CD4-positive, alpha-beta T cell treated with Interleukin-6 for 4 hours (primary cell): ENCODE measurements at regions not wholly inside any gene's neighbourhood (a gene's known extent, or its start where the extent isn't known, plus 50 kb on each side); places are given as distances from the start of the nearest gene placed in this dataset.

Experiments
- DNase-seq: peaks from one replicate; pipeline ENCODE4 v3.0.0-alpha.2; 2020; ENCODE audit warnings: mixed read lengths

DNA sequence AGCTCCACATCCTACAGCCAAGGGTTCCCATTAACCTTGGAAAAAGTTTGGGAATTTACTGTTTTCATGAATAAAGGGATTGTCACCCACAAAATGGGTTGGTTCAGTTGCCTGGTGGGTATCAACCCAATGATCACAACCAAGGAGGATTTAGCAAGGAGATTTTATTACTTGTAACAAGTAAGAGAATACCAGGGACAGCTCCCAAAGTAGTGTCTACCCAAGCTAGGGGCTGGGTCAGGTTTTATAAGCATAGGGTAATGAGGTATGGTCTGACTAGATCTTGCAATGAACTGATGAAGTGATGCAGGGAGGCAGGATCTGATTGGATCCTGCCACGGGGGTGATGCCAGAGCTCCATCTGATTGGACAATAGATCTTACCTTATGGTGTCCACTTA, 681.8 kb downstream of the SLC4A3 start:
- no peak for DNase-seq

DNA sequence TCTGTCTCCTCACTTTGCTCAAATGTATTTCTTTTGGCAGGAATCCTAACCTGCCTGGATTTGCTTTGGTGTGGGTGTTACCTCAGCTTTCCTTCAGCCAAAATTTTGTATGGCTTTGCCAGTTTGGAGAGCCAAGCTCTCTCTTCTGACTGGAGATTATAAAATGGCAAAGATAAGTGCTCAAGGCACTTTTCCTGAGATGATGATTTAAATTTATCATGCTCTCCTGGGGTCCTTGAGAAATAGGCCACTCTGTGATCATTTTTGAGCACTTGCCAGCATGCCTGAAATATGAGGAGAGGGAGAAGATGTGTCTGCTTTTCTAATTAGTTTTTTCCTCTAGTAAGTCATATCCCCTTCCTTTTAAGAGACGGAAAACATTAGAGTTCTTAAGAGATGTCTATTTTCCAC, 683.0 kb downstream of the SLC4A3 start:
- no peak for DNase-seq

DNA sequence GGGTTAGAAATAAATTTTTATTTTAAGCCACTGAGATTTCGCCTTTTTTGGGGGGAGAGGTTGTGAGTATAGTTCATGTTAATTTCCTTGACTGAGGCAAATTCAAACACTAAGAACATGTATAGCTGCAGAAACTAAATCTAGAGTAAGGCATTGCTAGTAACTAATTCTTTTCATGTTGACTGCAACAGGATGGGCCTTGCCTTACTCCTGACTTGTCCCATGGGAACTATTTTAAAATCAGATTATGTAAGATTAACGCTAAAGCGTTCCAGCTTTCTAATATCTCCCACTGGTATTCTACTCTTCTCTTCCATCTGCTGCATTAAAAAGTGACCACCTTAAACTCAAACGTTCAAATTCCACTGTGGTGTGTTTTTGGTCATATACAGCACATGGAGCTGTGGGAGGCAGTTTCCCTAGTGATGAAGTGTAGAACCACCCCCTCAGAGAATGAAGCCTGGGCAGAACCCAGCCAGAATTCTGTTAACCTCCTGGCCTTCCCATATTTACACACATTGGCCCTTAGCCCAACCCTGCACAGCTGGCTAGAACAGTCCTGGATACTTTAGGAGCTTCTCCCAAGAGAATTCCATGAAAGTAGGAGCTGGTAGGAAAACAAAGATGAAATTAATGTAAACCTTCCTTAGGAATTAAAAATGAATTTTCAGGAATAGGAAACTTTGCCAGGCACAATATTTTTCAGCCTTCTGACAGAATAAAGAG, 687.8 kb downstream of the SLC4A3 start:
- DNase-seq = no peak

DNA sequence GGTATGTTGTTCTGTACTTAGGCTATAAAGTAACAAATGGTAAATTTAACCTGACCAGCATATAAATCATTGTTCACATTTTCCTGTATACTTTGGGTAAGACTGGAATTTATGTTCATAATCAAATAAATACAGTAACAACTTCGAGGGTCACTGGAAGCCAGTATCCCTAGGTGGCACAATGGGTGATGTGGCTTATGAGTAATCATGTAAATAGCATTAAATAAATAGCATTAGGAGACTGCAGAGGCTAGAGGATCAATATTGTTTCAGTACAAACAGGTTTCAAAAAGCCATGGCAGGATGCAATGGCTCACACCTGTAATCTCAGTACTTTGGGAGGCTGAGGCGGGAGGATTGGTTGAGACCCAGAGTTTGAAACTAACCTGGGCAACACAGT, 690.6 kb downstream of the SLC4A3 start:
- DNase-seq = no peak

DNA sequence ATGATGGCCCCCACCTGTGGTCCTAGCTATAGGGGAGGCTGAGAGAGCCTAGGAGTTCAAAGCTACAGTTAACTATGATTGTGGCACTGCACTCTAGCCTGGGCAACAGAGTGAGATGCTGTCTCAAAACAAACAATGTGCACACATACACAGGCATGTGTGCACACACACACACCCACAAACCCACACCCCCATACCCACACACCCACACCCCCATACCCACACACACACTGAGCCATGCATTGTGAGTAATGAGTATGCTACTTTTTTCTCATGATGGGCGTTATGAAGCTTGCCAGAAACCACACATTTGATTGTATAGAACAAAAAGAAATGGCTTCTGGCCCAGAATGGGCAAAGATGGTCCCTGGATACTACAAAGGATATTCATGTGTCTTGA, 691.1 kb downstream of the SLC4A3 start:
- no peak for DNase-seq

DNA sequence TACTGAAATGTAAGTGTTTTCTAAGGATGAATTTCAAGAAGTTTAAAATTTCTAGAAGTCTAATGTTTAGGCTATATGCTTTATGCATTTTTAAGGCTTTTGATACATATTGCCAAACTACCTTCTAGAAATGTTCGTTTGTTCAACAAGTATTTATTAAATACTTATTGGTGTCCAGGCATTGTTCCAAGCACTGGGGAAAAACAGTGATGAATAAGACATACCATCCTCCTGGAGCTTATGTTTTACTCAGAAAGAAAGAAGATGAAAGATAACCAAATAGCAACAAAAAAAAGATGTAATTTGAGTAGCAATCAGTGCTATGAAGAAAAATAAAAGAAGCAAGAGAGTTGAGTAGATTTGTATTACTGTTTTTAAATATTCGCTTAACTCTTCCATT, 692.9 kb downstream of the SLC4A3 start:
- no peak for DNase-seq

DNA sequence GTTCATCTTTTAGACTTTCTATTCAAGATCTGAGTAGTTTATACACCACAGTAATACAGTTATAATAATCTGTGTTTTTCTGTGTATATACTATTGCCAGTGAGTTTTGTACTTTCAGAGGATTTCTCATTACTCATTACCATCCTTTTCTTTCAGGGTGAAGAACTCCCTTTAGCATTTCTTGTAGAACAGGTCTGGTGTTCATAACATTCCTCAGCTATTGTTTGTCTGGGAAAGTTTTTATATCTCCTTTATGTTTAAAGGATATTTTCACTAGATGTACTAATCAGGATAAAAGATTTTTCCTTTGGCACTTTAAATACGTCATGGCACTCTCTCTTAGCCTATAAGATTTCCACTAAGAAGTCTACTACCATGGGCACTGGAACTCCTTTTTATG, 705.5 kb downstream of the SLC4A3 start:
- DNase-seq = no peak

DNA sequence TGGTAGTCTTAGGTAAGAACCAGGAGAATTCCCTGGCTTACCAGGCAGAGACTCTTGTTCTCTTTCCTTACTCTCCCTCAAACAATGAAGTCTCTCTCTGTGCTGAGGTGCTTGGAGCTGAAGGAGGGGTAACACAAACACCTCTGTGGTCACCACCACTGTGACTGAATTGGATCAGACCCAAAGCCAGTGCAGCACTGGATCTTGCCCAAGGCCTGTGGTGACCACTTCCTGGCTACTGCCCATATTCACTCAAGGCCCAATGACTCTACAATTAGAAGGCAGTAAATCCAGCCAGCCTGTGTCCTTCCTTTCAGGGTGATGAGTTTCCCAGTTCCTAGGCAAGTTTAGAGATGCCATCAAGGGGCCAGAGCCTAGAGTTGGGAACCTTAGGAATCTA, 706.8 kb downstream of the SLC4A3 start:
- DNase-seq = no peak

DNA sequence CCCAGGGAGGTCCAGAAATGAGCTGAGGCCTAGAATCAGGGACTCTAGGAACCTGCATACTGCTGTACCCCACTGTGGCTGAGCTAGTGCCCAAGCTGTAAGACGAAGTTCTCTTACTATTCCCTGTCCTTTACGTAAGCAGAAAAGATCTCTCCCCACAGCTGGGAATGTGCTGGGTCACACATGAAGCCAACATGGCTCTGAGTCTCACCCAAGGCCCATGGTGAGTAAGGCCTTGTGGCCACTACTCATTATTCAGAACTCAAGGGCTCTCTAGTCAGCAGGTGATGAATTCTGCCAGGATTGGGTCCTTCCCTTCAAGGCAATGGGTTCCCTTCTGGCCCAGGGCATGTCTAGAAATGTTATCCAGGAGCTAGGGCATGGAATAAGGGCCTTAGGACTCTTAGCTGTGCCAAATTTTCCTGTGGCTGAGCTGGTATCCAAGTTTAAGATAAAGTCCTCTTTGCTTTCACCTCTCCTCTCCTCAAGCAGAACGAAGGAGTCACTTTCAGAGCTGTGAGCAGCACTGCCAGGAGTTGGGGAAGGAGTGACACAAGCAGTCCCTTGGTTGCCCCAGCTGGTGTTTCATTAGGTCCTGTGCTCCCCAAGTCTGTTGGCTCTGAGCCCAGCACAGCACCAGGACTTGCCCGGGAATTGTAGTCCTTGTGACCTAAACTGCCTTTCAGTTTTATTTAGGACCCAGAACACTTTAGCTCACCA, 707.6 kb downstream of the SLC4A3 start:
- DNase-seq = no peak

DNA sequence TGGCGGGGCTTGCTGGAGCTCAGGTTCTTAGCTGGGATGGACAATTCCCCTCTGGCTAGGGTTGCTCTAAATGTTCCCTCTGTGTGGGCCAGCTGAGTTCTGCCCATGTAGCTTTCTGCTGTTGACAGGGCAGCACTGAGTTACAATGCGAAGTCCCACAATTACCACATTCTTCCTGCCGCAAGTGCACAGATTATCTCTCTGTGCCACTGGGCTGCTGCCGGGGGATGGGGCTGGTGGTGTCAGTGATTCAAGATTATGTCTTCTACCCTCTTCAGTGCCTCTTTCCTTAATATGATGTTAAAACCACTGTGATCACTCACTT, 708.1 kb downstream of the SLC4A3 start:
- DNase-seq = no peak

DNA sequence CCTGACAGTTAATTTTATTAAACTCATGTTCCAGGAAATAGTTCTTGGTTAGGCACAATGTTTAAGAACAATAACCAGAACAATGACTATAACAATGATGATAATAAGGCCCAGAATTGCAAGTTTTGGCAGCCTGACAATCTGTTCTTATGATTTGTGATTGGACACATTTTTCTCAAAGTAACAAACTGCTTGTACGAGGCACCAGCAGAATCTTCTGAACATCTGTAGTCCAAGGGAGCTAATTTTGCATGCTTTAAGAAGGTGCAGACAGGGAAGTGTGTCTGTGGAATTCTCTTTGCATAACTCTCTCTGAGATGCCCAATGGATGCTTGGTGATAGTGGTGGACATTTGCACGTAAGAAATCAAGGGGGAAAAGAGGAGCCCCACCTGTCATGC, 709.3 kb downstream of the SLC4A3 start:
- DNase-seq = no peak

DNA sequence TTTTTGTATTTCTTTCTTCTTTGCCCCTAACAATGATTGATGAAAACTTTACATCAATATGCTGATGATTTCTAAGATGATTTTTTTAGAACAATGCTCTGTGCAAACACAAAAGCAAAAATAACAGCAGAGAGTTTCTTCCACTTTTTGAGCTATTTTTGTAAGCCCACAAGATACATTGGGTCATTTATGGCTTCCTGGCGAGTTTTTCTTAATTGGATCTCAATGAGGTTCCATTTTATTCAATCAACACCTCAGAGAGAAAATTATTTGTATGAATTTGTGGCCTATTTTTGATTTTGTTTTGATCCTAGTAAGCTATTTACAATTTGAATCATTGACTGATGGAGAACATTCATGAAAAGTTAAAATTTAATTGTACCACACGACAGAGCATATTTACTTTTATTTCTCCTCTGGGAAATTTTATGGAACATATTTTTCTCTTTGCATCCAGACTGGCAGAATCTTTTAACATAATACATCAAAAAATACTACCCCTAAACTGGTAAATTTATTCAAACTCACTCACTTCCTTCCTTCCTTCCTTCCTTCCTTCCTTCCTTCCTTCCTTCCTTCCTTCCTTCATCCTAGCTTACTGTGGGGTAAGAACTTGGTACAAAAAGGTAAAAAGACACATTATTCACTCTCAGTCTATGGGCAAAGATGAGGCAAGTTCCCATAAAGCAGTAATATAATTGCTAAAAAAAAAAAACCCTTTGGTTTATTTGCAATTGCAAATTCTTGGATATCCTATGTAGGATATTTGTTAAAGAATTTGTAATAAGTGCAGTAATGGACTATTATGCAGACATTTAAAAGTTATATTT, 710.4 kb downstream of the SLC4A3 start:
- no peak for DNase-seq

DNA sequence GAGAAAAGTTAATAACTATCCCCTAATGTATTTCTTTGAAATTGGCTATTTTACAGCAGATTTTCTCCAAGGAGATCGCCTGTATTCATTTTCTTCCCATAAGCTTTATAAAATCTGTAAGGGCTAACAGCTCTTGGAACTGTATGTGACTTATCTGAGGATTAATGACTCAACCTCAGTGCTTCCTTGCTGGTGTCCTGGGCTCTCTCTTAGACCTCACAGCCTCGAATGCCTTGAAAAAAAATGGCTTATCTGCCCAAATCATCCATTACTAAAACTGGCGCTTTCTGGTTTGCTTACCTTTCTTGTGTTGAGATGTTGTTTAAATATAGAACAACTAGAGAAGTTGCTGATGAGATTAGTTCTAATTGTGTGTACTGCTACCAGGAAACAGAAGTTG, 713.6 kb downstream of the SLC4A3 start:
- no peak for DNase-seq

DNA sequence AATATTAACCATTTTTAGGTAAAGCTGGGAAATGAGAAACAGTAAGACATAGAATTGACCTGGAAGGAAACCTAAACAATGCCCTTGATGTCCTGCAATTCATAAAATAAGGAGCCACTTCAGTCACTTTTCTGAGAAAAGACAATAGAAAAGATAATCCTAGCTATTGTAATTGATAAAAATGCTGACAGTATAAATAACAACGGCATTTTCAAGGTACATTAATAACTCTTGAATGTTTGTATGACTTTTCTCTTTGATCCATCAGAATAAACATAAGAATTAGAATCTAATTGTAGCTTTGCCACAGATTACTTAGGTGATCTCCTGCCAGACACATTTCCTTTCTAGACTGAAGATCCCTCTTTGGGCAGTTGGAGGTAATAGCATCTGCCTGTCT, 719.5 kb downstream of the SLC4A3 start:
- DNase-seq = no peak

DNA sequence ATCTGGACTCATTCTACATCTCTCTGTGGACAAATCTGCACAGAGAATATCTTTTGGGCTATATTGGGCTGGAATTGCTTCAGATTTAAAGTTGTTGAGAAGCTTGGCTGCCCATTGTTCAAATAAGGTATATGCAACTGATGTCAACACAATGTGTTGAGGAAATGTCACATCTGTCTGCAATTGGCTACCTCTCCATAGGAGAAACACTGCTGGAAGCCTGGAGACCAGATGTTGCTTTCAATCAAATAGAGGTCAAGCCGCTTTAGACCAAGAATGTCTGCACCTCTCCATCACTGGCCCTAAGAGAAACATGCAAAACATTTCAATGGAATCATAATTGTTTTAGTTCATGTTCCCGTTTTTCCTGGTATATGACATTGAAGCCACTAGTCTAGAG, 720.2 kb downstream of the SLC4A3 start:
- DNase-seq = no peak

DNA sequence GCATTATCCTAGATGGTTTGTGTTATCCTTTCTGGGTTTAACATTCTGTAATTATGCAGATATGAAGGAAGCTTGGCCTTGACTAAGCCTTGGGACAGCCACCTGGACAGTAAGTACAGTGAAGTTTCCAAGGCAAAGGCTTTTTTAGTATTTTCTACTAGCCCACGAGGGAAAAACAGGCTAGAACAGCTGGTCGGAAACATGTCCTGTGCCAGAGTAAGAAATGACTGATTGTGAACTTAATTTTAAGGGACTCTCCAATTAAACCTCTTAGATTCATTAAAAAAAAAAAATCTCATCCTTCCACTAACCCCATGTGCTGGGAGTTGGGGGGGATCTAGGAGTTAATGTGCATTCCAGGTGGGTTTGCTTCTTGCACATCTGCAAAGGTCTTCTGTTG, 720.8 kb downstream of the SLC4A3 start:
- DNase-seq = no peak

DNA sequence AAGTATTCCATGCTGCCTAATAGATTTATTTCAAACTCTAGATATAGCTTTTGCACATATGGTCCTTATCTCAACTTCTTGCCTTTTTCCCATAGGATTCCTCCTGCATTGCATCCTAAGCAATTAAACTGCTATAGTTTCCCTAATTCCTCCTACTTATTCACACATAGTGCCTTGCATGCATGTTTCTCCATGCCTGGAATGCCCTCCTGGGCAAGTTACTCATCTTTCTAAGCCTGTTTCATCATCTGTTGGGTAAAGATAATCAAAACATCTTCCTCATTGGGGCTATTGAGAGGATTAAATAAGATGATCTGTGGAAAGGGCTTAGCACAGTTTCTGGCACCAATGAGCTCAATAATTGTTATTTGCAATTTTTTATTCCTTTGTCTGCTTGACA, 726.5 kb downstream of the SLC4A3 start:
- DNase-seq = no peak

DNA sequence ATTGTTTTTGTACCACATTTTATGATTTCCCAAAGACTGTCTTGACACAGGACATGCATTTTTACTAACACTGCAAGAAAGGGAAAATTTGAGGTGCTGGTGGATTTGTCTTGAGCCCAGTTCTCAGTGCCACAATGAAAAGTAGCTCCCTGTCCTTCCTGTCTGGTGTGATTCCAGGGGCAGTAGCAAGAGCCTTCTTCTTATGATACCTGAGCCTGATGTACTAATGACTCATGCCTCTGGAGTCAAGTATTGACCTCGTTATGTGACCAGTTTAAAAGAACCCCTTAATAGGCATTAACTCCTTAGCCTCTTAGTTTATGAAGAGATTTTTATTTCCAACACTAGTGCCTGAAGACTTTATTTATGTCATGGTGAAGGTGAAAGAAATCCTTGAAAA, 728.6 kb downstream of the SLC4A3 start:
- DNase-seq = no peak

DNA sequence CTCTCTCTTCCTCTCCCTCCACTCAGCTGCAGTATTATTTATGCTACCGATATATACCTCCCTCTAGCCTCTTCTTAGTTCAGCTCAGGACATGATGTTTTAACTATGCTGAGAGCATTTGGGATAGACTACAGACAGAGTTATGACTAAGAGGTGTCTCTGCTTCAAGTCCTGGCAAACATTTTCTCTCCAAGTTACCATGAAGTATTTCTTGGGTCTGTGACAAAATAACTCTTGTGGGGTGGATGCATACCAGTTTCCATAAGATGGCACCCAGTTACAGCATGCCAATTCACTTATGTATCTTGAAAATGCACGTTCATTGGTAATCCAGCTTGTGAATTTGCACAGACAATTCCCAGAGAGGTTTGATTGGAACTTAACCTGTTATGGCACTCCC, 737.6 kb downstream of the SLC4A3 start:
- no peak for DNase-seq

DNA sequence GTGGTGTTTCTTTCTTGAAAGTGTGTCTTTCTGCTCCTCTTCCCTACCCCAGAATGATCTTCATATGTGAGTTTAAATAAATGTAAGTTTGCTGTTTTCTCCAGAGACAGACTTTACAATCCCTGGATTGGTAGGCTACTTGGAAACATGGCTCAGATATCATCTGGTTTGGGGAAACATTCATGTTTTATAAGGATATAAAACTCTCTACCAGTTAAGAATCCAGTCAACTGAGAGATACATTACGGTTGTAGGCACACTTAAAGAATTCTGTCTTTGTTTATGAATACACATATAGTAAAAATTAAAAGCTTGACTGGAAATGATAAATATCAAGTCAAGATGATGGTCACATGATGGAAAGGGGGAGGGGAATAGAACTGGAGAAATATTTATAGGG, 739.3 kb downstream of the SLC4A3 start:
- DNase-seq = no peak

DNA sequence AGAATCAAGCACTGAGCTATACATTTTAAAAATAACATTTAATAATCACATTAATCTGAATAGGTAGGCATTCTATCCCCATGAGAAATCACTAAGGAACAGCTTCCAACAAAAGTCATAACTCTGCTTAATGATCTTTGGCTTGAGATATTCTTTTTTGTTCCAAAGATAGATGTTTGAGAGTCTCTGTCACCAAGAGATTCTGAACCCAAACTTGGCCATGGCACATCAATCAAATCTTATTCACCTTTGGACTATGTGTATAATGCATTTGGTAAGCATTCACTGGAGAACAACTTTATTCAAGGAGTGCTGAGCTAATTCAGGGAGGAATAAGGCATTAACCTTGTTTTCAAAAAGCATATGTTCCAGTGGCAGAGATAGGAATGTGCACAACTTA, 743.3 kb downstream of the SLC4A3 start:
- DNase-seq = no peak

DNA sequence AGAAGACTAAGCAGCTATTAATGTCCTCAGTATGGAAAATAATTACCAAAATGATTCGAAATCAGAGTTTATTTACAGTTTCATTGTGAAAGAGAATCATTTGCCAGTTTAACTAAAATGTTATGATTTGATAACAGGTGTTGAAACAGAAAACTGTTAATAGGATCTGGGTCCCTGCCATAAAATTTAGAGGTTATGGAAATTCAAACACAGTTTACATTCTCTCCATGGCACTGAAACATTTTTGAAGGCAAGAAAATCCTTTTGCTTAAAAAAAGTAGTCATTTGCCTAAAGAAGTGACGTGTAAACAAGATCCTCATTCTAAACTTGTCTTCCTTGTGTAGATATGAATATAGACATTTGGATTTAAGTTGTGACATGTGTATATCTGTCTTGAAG, 743.8 kb downstream of the SLC4A3 start:
- DNase-seq = no peak

DNA sequence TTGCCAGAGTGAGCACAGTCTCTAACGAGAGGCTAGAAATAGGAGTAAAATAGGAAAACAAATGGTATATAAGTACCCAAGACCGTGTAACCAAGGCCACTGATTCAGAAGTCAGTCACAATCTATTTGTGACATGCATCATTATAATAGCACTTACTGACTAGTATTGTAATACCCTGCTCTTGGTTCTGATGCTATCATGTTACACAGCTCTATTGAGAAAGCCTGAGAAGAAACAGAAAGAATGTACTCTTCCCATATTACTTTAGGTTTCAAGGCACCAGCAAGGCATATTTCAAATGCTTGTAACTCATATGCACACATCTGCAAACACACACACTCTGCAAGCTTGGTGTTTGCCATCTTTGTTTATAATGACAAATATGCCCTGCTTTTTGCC, 746.4 kb downstream of the SLC4A3 start:
- no peak for DNase-seq

DNA sequence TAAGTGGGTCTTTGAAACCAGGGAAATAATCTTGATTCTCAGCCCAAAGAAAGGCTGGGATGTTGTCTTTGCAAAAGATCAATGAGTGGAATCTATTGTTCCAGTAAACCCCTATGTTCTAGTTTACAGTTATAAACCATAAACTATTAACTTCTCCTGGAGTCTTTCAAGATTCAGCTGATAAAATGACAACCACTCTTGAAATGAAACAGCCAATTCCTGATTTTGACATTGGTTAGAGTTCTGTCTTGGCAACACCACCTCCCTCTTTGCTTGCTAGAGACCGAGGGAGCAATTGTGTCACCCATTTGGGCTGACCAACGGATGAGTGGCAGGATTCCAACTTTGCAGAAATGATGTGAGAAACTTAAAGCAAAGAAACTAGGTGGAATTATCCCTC, 746.9 kb downstream of the SLC4A3 start:
- no peak for DNase-seq
